Breast epithelium (tissue), 4 donors: ENCODE measurements at regions not wholly inside any gene's neighbourhood (a gene's known extent, or its start where the extent isn't known, plus 50 kb on each side); places are given as distances from the start of the nearest gene placed in this dataset.
"Not testable (repeated sequence)": the region's sequence is repeated elsewhere in the genome, so short reads cannot be mapped to it uniquely, and the experiment has no call there.

Source experiments
- DNase-seq, 2 donors: peaks; one replicate each; pipeline ENCODE4 v3.0.0-alpha.2; 2019; ENCODE audit warnings: low spot score in 2 of 2
- H3K27ac ChIP-seq, 2 donors: fragments of 200-600 bp; sonication (generic) in 1 of 2; one replicate each; pipeline ENCODE4 v1.5.1; 2016 to 2019; ENCODE audit warnings: mild to moderate bottlenecking in 1 of 2
- H3K27me3 ChIP-seq, 2 donors: fragments of 200-600 bp; sonication (generic) in 1 of 2; one replicate each; pipeline versions ENCODE4 v1.5.1 to v1.6.0; 2017 to 2019; ENCODE audit warnings: control low read depth in 1 of 2, mild to moderate bottlenecking in 1 of 2
- H3K36me3 ChIP-seq: fragments of 200-600 bp; one replicate; pipeline ENCODE4 v1.5.1; 2019
- H3K4me1 ChIP-seq, 2 donors: fragments of 200-600 bp; sonication (generic); one replicate each; pipeline ENCODE4 v1.5.1; 2016 to 2019; ENCODE audit warnings: control low read depth in 1 of 2
- H3K4me3 ChIP-seq, 3 donors: fragments of 200-600 bp; sonication (generic); 1 replicate in 2 of 3; 2 replicates in 1 of 3; pipeline ENCODE4 v1.5.1; 2016 to 2019; ENCODE audit warnings: mild to moderate bottlenecking in 3 of 3, moderate library complexity in 2 of 3
- H3K9me3 ChIP-seq, 2 donors: fragments of 200-600 bp; sonication (generic) in 1 of 2; one replicate each; pipeline ENCODE4 v1.5.1; 2016 to 2019; ENCODE audit warnings: control low read depth in 1 of 2
- POLR2A ChIP-seq: fragments of 450-650 bp; IDR thresholded peaks from one replicate; pipeline ENCODE4 v1.6.1; 2016; ENCODE audit warnings: antibody characterized with exemption, mild to moderate bottlenecking, moderate library complexity
- POLR2AphosphoS5 ChIP-seq, 3 donors: sonication (generic); formaldehyde crosslinking; IDR thresholded peaks; one replicate each; pipeline ENCODE4 v1.6.1; 2017; ENCODE audit warnings: antibody characterized with exemption in 3 of 3
- intact Hi-C: fragments of 100-400 bp; cut with DNase I; formaldehyde crosslinking; loops from one replicate; pipeline ENCODE4 v1.15.1; 2023; ENCODE audit warnings: low total_unique reads
- TF ChIP-seq, protein P1 (sequence below), 3 donors: fragments of 450-650 bp; IDR thresholded peaks; one replicate each; pipeline ENCODE4 v1.5.1; 2016 to 2017; ENCODE audit warnings: antibody characterized with exemption in 3 of 3, mild to moderate bottlenecking in 3 of 3, moderate library complexity in 3 of 3

GRCh38 chr4:54588404-54588803 lies 69.4 kb upstream of the KIT start:
- H3K27ac ChIP-seq = no peak overlapping the region
- TF ChIP-seq, protein P1, sequence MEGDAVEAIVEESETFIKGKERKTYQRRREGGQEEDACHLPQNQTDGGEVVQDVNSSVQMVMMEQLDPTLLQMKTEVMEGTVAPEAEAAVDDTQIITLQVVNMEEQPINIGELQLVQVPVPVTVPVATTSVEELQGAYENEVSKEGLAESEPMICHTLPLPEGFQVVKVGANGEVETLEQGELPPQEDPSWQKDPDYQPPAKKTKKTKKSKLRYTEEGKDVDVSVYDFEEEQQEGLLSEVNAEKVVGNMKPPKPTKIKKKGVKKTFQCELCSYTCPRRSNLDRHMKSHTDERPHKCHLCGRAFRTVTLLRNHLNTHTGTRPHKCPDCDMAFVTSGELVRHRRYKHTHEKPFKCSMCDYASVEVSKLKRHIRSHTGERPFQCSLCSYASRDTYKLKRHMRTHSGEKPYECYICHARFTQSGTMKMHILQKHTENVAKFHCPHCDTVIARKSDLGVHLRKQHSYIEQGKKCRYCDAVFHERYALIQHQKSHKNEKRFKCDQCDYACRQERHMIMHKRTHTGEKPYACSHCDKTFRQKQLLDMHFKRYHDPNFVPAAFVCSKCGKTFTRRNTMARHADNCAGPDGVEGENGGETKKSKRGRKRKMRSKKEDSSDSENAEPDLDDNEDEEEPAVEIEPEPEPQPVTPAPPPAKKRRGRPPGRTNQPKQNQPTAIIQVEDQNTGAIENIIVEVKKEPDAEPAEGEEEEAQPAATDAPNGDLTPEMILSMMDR (IDR thresholded peaks at IDR 0.05) = no peak
- TF ChIP-seq POLR2AphosphoS5 (IDR thresholded peaks at IDR 0.05) = no peak
- H3K27me3 ChIP-seq = no peaks in the 10 kb centered on the region
- H3K36me3 ChIP-seq = no peaks in the 10 kb centered on the region
- H3K9me3 ChIP-seq = no peaks in the 10 kb centered on the region
- H3K4me1 ChIP-seq = no peaks in the 10 kb centered on the region
- no peak for DNase-seq
- no peak overlapping the region for H3K4me3 ChIP-seq
- intact Hi-C loops = loop anchor here (10.0 kb wide), 1 partner anchor 706 kb away; no protein-coding TSS in a partner anchor

GRCh38 chr4:54589586-54589985 lies 68.2 kb upstream of the KIT start:
- intact Hi-C loops = loop anchor here (10.0 kb wide), 1 partner anchor 705 kb away; no protein-coding TSS in a partner anchor
- Histone ChIP-seq H3K27me3 (no peaks in the 10 kb centered on the region), H3K4me1 (no peaks in the 10 kb centered on the region), H3K36me3 (no peaks in the 10 kb centered on the region), H3K4me3 (no peak overlapping the region), H3K27ac (no peak overlapping the region), H3K9me3 (no peaks in the 10 kb centered on the region)
- no peak for DNase-seq
- TF ChIP-seq POLR2AphosphoS5 (IDR thresholded peaks at IDR 0.05) (no peak), POLR2A (no peak)
- TF ChIP-seq, protein P1 (IDR thresholded peaks at IDR 0.05) = no peak

GRCh38 chr4:54593795-54594322 lies 63.9 kb upstream of the KIT start:
- Histone ChIP-seq H3K27me3 (no peaks in the 10 kb centered on the region), H3K36me3 (no peaks in the 10 kb centered on the region), H3K9me3 (no peaks in the 10 kb centered on the region), H3K4me3 (no peak overlapping the region), H3K4me1 (no peaks in the 10 kb centered on the region), H3K27ac (no peak overlapping the region)
- intact Hi-C loops = no loop called here
- TF ChIP-seq POLR2A (no peak), POLR2AphosphoS5 (IDR thresholded peaks at IDR 0.05) (no peak)
- TF ChIP-seq, protein P1 (IDR thresholded peaks at IDR 0.05) = no peak
- DNase-seq = no peak

DNA sequence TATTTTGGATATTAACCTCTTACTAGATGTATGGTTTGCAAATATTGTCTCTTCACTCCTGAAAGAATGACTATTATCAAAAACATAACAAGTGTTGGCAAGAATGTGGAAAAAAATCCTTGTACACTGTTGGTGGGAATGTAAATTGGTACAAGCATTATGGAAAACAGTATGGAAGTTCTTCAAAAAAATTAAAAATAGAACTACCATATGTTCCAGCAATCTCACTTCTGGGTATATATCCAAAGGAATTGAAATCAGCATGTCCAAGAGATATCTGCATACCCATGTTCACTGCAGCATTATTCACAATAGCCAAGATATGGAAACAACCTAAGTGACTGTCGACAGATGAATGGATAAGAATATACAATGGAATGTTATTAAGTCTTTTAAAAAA lies 61.6 kb upstream of the KIT start:
- Histone ChIP-seq H3K27ac (no peak overlapping the region), H3K4me3 (no peak overlapping the region), H3K36me3 (no peaks in the 10 kb centered on the region), H3K27me3 (no peaks in the 10 kb centered on the region), H3K9me3 (no peaks in the 10 kb centered on the region), H3K4me1 (no peaks in the 10 kb centered on the region)
- intact Hi-C loops = no loop called here
- DNase-seq = no peak
- TF ChIP-seq POLR2A (no peak), POLR2AphosphoS5 (IDR thresholded peaks at IDR 0.05) (no peak)
- TF ChIP-seq, protein P1 (IDR thresholded peaks at IDR 0.05) = no peak

- H3K4me3 ChIP-seq, DNase-seq, H3K27ac ChIP-seq, H3K9me3 ChIP-seq, H3K36me3 ChIP-seq, H3K27me3 ChIP-seq, H3K4me1 ChIP-seq, intact Hi-C loops: not testable (repeated sequence)
Measured at GRCh38 chr4:54597678-54598077, 60.1 kb upstream of the KIT start.

DNA sequence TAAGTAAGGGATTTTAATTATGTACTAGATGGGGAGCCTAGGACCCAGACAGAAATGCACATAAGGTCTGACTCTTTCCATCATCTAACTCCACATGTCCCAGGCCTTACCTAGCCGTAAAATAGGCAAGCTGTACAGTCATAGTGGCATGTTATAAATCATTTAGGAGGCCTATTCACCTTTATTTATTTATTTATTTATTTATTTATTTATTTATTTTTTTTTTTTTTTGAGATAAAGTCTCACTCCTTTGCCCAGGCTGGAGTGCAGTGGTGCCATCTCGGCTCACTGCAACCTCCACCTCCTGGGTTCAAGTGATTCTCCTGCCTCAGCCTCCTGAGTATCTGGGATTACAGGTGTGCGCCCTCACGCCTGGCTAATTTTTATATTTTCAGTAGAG lies 55.6 kb upstream of the KIT start:
- H3K27ac ChIP-seq, H3K4me3 ChIP-seq, H3K36me3 ChIP-seq, intact Hi-C loops, H3K27me3 ChIP-seq, H3K9me3 ChIP-seq, H3K4me1 ChIP-seq, DNase-seq: not testable (repeated sequence)
